HepG2 (cell line): ENCODE measurements at regions not wholly inside any gene's neighbourhood (a gene's known extent, or its start where the extent isn't known, plus 50 kb on each side); places are given as distances from the start of the nearest gene placed in this dataset.

Experiments used
- AHR ChIP-seq: IDR thresholded peaks from 2 replicates; pipeline ENCODE4 v1.6.1; 2018; ENCODE audit warnings: missing genetic modification reagents, missing compliant biosample characterization
- EHMT2 ChIP-seq: fragments of 200-600 bp; sonication (generic); IDR thresholded peaks from 2 replicates; pipeline ENCODE4 v1.7.0; 2017; ENCODE audit warnings: antibody characterized with exemption, low read depth, low read length, borderline replicate concordance
- EP300 ChIP-seq, 3 experiments: sonication (generic) in 1 of 3; formaldehyde crosslinking in 1 of 3; IDR thresholded peaks; 2 replicates each; pipeline versions ENCODE4 v1.5.1 to v1.6.1; 2011 to 2020; ENCODE audit warnings: low read depth in 2 of 3, low read length in 2 of 3, borderline replicate concordance in 1 of 3, improper control_type of control experiment in 1 of 3, mild to moderate bottlenecking in 1 of 3, missing genetic modification reagents in 1 of 3, moderate library complexity in 1 of 3
- HNRNPUL1 ChIP-seq: fragments of 200-400 bp; formaldehyde crosslinking; IDR thresholded peaks from 2 replicates; pipeline ENCODE4 v1.6.1; 2017; ENCODE audit warnings: low read depth, mild to moderate bottlenecking, low read length, moderate library complexity
- NONO ChIP-seq, 2 experiments: fragments of 450-650 bp in 1 of 2; sonication (generic) in 1 of 2; formaldehyde crosslinking in 1 of 2; IDR thresholded peaks in 1 of 2; conservative IDR thresholded peaks in 1 of 2; 2 replicates each; pipeline versions ENCODE4 v1.6.1 to v1.8.0; 2017 to 2022; ENCODE audit warnings: mild to moderate bottlenecking in 1 of 2, missing genetic modification reagents in 1 of 2, moderate library complexity in 1 of 2
- PRMT3 ChIP-seq: sonication (generic); formaldehyde crosslinking; IDR thresholded peaks from 2 replicates; pipeline ENCODE4 v1.8.1; 2022; ENCODE audit warnings: low read depth, mild to moderate bottlenecking, moderate library complexity, missing genetic modification reagents, borderline replicate concordance
- RXRB ChIP-seq: IDR thresholded peaks from 2 replicates; pipeline ENCODE4 v1.6.1; 2016; ENCODE audit warnings: borderline replicate concordance, missing genetic modification reagents, missing compliant biosample characterization
- SALL2 ChIP-seq: sonication (generic); formaldehyde crosslinking; IDR thresholded peaks from 2 replicates; pipeline ENCODE4 v1.8.1; 2023; ENCODE audit warnings: mild to moderate bottlenecking, missing genetic modification reagents, inconsistent platforms
- SRY ChIP-seq: sonication (generic); formaldehyde crosslinking; IDR thresholded peaks from 2 replicates; pipeline ENCODE4 v1.8.0; 2022; ENCODE audit warnings: mild to moderate bottlenecking, missing genetic modification reagents
- TRIM24 ChIP-seq: sonication (generic); formaldehyde crosslinking; IDR thresholded peaks from 2 replicates; pipeline ENCODE4 v1.8.0; 2022; ENCODE audit warnings: mild to moderate bottlenecking, missing genetic modification reagents
- ZNF292 ChIP-seq: sonication (generic); formaldehyde crosslinking; IDR thresholded peaks from 2 replicates; pipeline ENCODE4 v1.8.1; 2022; ENCODE audit warnings: mild to moderate bottlenecking, low read depth, missing genetic modification reagents, borderline replicate concordance
- ZNF329 ChIP-seq: sonication (generic); formaldehyde crosslinking; IDR thresholded peaks from 2 replicates; pipeline ENCODE4 v1.9.0; 2021; ENCODE audit warnings: low read depth, mild to moderate bottlenecking, missing genetic modification reagents
- ZNF430 ChIP-seq: sonication (generic); formaldehyde crosslinking; IDR thresholded peaks from 2 replicates; pipeline ENCODE4 v1.9.0; 2021; ENCODE audit warnings: mild to moderate bottlenecking, missing genetic modification reagents
- TF ChIP-seq, protein P1 (sequence below): sonication (generic); formaldehyde crosslinking; IDR thresholded peaks from 2 replicates; pipeline ENCODE4 v1.5.1; 2020; ENCODE audit warnings: mild to moderate bottlenecking, missing genetic modification reagents, moderate library complexity
- TF ChIP-seq, protein P2 (sequence below): sonication (generic); formaldehyde crosslinking; IDR thresholded peaks from 2 replicates; pipeline ENCODE4 v1.8.1; 2023; ENCODE audit warnings: missing genetic modification reagents, mild to moderate bottlenecking, borderline replicate concordance
- TF ChIP-seq, protein P3 (sequence below): IDR thresholded peaks from 2 replicates; pipeline ENCODE4 v1.6.1; 2016
- TF ChIP-seq, protein P4 (sequence below): sonication (generic); formaldehyde crosslinking; IDR thresholded peaks from 2 replicates; pipeline ENCODE4 v1.5.0; 2020; ENCODE audit warnings: missing genetic modification reagents

DNA sequence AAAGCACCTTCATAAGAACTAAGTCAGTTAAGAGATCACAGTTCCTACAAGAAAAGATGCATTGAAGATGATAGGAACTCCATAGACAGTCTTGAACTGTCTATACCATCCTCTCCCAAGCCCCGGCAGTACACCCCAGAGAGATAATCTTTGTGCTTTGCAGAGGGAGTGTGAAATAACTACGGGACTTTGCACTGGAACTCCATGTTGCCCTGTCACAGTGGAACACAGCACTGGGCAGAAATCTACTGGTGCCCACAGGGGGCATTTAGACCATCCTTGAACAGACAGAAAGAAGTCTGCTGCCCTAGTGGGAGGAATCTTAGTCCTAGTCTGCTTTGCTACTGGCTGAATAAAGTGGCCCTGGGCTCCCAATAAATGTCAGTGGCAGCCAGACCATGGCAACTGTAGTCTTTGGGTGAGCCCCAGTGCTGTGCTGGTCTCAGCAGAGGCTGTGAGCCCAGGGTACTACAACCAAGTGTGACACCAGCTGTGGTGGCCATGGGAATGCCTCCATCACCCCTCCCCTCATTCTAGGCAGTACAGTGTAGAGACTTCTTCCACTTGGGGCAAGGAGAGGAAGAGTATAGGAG, 107.7 kb upstream of the TMEM168 start (continued):
- TF ChIP-seq, protein P1, sequence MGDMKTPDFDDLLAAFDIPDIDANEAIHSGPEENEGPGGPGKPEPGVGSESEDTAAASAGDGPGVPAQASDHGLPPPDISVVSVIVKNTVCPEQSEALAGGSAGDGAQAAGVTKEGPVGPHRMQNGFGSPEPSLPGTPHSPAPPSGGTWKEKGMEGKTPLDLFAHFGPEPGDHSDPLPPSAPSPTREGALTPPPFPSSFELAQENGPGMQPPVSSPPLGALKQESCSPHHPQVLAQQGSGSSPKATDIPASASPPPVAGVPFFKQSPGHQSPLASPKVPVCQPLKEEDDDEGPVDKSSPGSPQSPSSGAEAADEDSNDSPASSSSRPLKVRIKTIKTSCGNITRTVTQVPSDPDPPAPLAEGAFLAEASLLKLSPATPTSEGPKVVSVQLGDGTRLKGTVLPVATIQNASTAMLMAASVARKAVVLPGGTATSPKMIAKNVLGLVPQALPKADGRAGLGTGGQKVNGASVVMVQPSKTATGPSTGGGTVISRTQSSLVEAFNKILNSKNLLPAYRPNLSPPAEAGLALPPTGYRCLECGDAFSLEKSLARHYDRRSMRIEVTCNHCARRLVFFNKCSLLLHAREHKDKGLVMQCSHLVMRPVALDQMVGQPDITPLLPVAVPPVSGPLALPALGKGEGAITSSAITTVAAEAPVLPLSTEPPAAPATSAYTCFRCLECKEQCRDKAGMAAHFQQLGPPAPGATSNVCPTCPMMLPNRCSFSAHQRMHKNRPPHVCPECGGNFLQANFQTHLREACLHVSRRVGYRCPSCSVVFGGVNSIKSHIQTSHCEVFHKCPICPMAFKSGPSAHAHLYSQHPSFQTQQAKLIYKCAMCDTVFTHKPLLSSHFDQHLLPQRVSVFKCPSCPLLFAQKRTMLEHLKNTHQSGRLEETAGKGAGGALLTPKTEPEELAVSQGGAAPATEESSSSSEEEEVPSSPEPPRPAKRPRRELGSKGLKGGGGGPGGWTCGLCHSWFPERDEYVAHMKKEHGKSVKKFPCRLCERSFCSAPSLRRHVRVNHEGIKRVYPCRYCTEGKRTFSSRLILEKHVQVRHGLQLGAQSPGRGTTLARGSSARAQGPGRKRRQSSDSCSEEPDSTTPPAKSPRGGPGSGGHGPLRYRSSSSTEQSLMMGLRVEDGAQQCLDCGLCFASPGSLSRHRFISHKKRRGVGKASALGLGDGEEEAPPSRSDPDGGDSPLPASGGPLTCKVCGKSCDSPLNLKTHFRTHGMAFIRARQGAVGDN (CRISPR knock-in tag) = peak; percentile 38
- TF ChIP-seq, protein P2, sequence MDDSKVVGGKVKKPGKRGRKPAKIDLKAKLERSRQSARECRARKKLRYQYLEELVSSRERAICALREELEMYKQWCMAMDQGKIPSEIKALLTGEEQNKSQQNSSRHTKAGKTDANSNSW (CRISPR knock-in tag) = no peak
- TF ChIP-seq NONO (IDR thresholded peaks at IDR 0.05) = no peak
- TF ChIP-seq NONO (CRISPR knock-in tag; conservative IDR thresholded peaks at IDR 0.05) = peak; percentile 23; the same call in 1 of the 2 replicates
- TF ChIP-seq PRMT3 (CRISPR knock-in tag) = no peak
- TF ChIP-seq EHMT2 = peak; percentile 45; the same call in 1 of the 2 replicates
- TF ChIP-seq HNRNPUL1 = no peak
- peak; percentile 37; the same call in 1 of the 2 replicates for TF ChIP-seq RXRB
- no peak for TF ChIP-seq EP300 (IDR thresholded peaks at IDR 0.05; ENCODE audit: low read depth in 2 of 2, low read length in 2 of 2)
- TF ChIP-seq EP300 (CRISPR knock-in tag; IDR thresholded peaks at IDR 0.05; ENCODE audit: borderline replicate concordance) = no peak
- TF ChIP-seq ZNF430 = no peak
- TF ChIP-seq, protein P3, sequence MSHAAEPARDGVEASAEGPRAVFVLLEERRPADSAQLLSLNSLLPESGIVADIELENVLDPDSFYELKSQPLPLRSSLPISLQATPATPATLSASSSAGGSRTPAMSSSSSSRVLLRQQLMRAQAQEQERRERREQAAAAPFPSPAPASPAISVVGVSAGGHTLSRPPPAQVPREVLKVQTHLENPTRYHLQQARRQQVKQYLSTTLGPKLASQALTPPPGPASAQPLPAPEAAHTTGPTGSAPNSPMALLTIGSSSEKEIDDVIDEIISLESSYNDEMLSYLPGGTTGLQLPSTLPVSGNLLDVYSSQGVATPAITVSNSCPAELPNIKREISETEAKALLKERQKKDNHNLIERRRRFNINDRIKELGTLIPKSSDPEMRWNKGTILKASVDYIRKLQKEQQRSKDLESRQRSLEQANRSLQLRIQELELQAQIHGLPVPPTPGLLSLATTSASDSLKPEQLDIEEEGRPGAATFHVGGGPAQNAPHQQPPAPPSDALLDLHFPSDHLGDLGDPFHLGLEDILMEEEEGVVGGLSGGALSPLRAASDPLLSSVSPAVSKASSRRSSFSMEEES (CRISPR knock-in tag) = no peak
- 0 out of 2 replicates have a peak, but pooled peaks have one; percentile 21 for TF ChIP-seq AHR
- TF ChIP-seq, protein P4, sequence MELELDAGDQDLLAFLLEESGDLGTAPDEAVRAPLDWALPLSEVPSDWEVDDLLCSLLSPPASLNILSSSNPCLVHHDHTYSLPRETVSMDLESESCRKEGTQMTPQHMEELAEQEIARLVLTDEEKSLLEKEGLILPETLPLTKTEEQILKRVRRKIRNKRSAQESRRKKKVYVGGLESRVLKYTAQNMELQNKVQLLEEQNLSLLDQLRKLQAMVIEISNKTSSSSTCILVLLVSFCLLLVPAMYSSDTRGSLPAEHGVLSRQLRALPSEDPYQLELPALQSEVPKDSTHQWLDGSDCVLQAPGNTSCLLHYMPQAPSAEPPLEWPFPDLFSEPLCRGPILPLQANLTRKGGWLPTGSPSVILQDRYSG (CRISPR knock-in tag) = no peak
- TF ChIP-seq SRY (CRISPR knock-in tag) = no peak
- TF ChIP-seq ZNF329 (CRISPR knock-in tag) = no peak
- TF ChIP-seq ZNF292 = peak; percentile 23; the same call in 1 of the 2 replicates
- TF ChIP-seq TRIM24 (CRISPR knock-in tag) = no peak
- no peak for TF ChIP-seq SALL2
